ENCODE measurements at regions not wholly inside any gene's neighbourhood (a gene's known extent, or its start where the extent isn't known, plus 50 kb on each side); places are given as distances from the start of the nearest gene placed in this dataset.
"Not testable (repeated sequence)": the region's sequence is repeated elsewhere in the genome, so short reads cannot be mapped to it uniquely, and the experiment has no call there.

- DNase-seq (ENCODE audit: low read depth in 2 of 2): no peak
These were observed 276.3 kb upstream of the DNAJC19 start for GRCh38 chr3:181265750-181266333.

GRCh38 chr3:181264486-181264885 lies 274.9 kb upstream of the DNAJC19 start:
- DNase-seq (ENCODE audit: low read depth in 2 of 2): no peak

- DNase-seq (ENCODE audit: low read depth in 2 of 2): no peak
These were observed 264.3 kb upstream of the DNAJC19 start for GRCh38 chr3:181253796-181254195.

GRCh38 chr3:181252631-181253030 lies 263.1 kb upstream of the DNAJC19 start:
- DNase-seq (ENCODE audit: low read depth in 2 of 2): no peak

- no peak for DNase-seq (ENCODE audit: low read depth in 2 of 2)
These were observed 261.2 kb upstream of the DNAJC19 start for GRCh38 chr3:181250714-181251113.

GRCh38 chr3:181239441-181239840 lies 249.9 kb upstream of the DNAJC19 start:
- DNase-seq (ENCODE audit: low read depth in 2 of 2): no peak

- DNase-seq (ENCODE audit: low read depth in 2 of 2): no peak
These were observed 240.7 kb upstream of the DNAJC19 start for GRCh38 chr3:181230258-181230657.

GRCh38 chr3:181213347-181213746 lies 223.8 kb upstream of the DNAJC19 start:
- no peak for DNase-seq (ENCODE audit: low read depth in 2 of 2)

GRCh38 chr3:181212271-181212670 lies 222.7 kb upstream of the DNAJC19 start:
- no peak for DNase-seq (ENCODE audit: low read depth in 2 of 2)

GRCh38 chr3:181210275-181210674 lies 220.7 kb upstream of the DNAJC19 start:
- DNase-seq (ENCODE audit: low read depth in 2 of 2): no peak

- DNase-seq (ENCODE audit: low read depth in 2 of 2): no peak
These were observed 200.0 kb upstream of the DNAJC19 start for GRCh38 chr3:181189556-181189955.

- DNase-seq (ENCODE audit: low read depth in 2 of 2): no peak
These were observed 194.2 kb upstream of the DNAJC19 start for GRCh38 chr3:181183764-181184163.

- not testable (repeated sequence) for DNase-seq (ENCODE audit: low read depth in 2 of 2)
These were observed 193.5 kb upstream of the DNAJC19 start for GRCh38 chr3:181183057-181183456.

- no peak for DNase-seq (ENCODE audit: low read depth in 2 of 2)
These were observed 189.5 kb upstream of the DNAJC19 start for GRCh38 chr3:181178991-181179390.

GRCh38 chr3:181176601-181177000 lies 187.1 kb upstream of the DNAJC19 start:
- peak; percentile 11 to 29 for DNase-seq (ENCODE audit: low read depth in 2 of 2)

GRCh38 chr3:181174676-181175233 lies 185.2 kb upstream of the DNAJC19 start:
- DNase-seq (ENCODE audit: low read depth in 2 of 2): no peak

GRCh38 chr3:181174022-181174421 lies 184.5 kb upstream of the DNAJC19 start:
- no peak for DNase-seq (ENCODE audit: low read depth in 2 of 2)

GRCh38 chr3:181173227-181173626 lies 183.7 kb upstream of the DNAJC19 start:
- DNase-seq (ENCODE audit: low read depth in 2 of 2): no peak

GRCh38 chr3:181134873-181135272 lies 145.3 kb upstream of the DNAJC19 start:
- no peak for DNase-seq (ENCODE audit: low read depth in 2 of 2)

- DNase-seq (ENCODE audit: low read depth in 2 of 2): no peak
These were observed 144.3 kb upstream of the DNAJC19 start for GRCh38 chr3:181133832-181134231.

- no peak for DNase-seq (ENCODE audit: low read depth in 2 of 2)
These were observed 116.1 kb upstream of the DNAJC19 start for GRCh38 chr3:181105646-181106045.

GRCh38 chr3:181103605-181104004 lies 114.1 kb upstream of the DNAJC19 start:
- DNase-seq (ENCODE audit: low read depth in 2 of 2): no peak

GRCh38 chr3:181086011-181086410 lies 96.5 kb upstream of the DNAJC19 start:
- DNase-seq (ENCODE audit: low read depth in 2 of 2): no peak

- no peak for DNase-seq (ENCODE audit: low read depth in 2 of 2)
These were observed 92.4 kb upstream of the DNAJC19 start for GRCh38 chr3:181081930-181082329.
